Loucy (cell line): ENCODE measurements at regions not wholly inside any gene's neighbourhood (a gene's known extent, or its start where the extent isn't known, plus 50 kb on each side); places are given as distances from the start of the nearest gene placed in this dataset.
"Not testable (repeated sequence)": the region's sequence is repeated elsewhere in the genome, so short reads cannot be mapped to it uniquely, and the experiment has no call there.

Experiments used
- H2AFZ ChIP-seq: fragments of 200-600 bp; sonication (generic); 2 replicates; pipeline ENCODE4 v1.6.0; 2016; ENCODE audit warnings: antibody characterized with exemption, mild to moderate bottlenecking, low read length, moderate library complexity
- H3F3A ChIP-seq: fragments of 200-600 bp; 2 replicates; pipeline ENCODE4 v1.6.0; 2016; ENCODE audit warnings: antibody characterized with exemption, low read depth, mild to moderate bottlenecking
- H3K27me3 ChIP-seq: fragments of 200-600 bp; sonication (generic); 2 replicates; pipeline ENCODE4 v1.6.1; 2014; ENCODE audit warnings: low read length, mild to moderate bottlenecking; ENCODE audit not compliant: insufficient read depth, poor library complexity, severe bottlenecking
- H3K36me3 ChIP-seq: fragments of 200-600 bp; sonication (generic); 2 replicates; pipeline ENCODE4 v1.6.1; 2016; ENCODE audit warnings: low read length; ENCODE audit not compliant: insufficient read depth
- H3K4me1 ChIP-seq: fragments of 200-600 bp; sonication (generic); 2 replicates; pipeline ENCODE4 v1.5.1; 2014; ENCODE audit warnings: low read length, mild to moderate bottlenecking; ENCODE audit not compliant: insufficient read depth, poor library complexity, severe bottlenecking
- H3K4me2 ChIP-seq: fragments of 200-600 bp; sonication (generic); 2 replicates; pipeline ENCODE4 v1.6.0; 2014; ENCODE audit warnings: antibody characterized with exemption, low read length, low read depth, mild to moderate bottlenecking; ENCODE audit not compliant: poor library complexity, severe bottlenecking
- H3K4me3 ChIP-seq: fragments of 200-600 bp; sonication (generic); 2 replicates; pipeline ENCODE4 v1.5.1; 2014; ENCODE audit warnings: low read length, mild to moderate bottlenecking, mixed read lengths; ENCODE audit not compliant: poor library complexity, severe bottlenecking
- H3K79me2 ChIP-seq: fragments of 200-600 bp; sonication (generic); 2 replicates; pipeline ENCODE4 v1.6.1; 2014; ENCODE audit warnings: low read length; ENCODE audit not compliant: insufficient read depth
- H3K9ac ChIP-seq: fragments of 200-600 bp; sonication (generic); 2 replicates; pipeline ENCODE4 v1.6.0; 2014; ENCODE audit warnings: mild to moderate bottlenecking, low read depth, low read length, moderate library complexity; ENCODE audit not compliant: poor library complexity, severe bottlenecking
- H3K9me2 ChIP-seq: fragments of 200-600 bp; sonication (generic); replicated peaks from 2 replicates; pipeline ENCODE4 v1.6.1; 2016; ENCODE audit warnings: low read depth, low read length, mixed read lengths
- H3K9me3 ChIP-seq: fragments of 200-600 bp; sonication (generic); 2 replicates; pipeline ENCODE4 v1.6.1; 2014; ENCODE audit warnings: mild to moderate bottlenecking, antibody characterized with exemption, low read length, low read depth; ENCODE audit not compliant: insufficient read depth
- H4K20me1 ChIP-seq: fragments of 200-600 bp; sonication (generic); 2 replicates; pipeline ENCODE4 v1.6.0; 2014; ENCODE audit warnings: antibody characterized with exemption, low read length, mild to moderate bottlenecking; ENCODE audit not compliant: insufficient read depth, poor library complexity, severe bottlenecking
- EZH2phosphoT487 ChIP-seq: fragments of 200-600 bp; IDR thresholded peaks from 2 replicates; pipeline ENCODE4 v1.6.1; 2018; ENCODE audit warnings: antibody characterized with exemption, mild to moderate bottlenecking, moderate library complexity, borderline replicate concordance
- TF ChIP-seq, protein P1 (sequence below): fragments of 200-600 bp; sonication (generic); conservative IDR thresholded peaks from 2 replicates; pipeline ENCODE4 v1.5.1; 2014; ENCODE audit warnings: mild to moderate bottlenecking, antibody characterized with exemption, low read length

DNA sequence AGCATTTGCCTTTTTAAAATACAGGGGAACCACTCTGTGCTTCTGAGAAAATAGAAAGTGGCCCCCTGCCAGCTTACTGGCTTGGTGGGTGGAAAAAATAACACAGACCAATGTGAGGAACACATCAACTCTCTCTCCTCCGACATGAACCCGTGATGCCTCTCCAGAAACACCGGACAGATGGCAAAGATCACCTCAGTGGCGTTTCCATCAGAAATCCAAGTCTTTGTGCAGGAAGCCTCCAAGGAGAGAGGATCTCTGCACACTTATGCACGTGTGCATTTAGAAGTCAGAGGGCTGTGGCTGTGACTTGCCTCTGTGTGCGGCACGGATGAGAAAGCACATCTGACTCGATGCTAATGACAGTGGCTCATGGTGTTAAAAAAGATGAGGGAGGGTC is 112.3 kb upstream of the KLF12 start:
- Histone ChIP-seq H3F3A (no peaks in the 10 kb centered on the region), H3K9ac (no peak overlapping the region), H3K4me2 (no peak overlapping the region), H3K4me3 (no peak overlapping the region), H3K27me3 (no peaks in the 10 kb centered on the region), H3K9me3 (no peaks in the 10 kb centered on the region), H4K20me1 (no peaks in the 10 kb centered on the region), H3K9me2 (no peaks in the 10 kb centered on the region), H3K4me1 (peaks cover 5% of the 10 kb centered on the region), H3K36me3 (no peaks in the 10 kb centered on the region), H3K79me2 (no peaks in the 10 kb centered on the region), H2AFZ (no peak overlapping the region)
- no peak for TF ChIP-seq EZH2phosphoT487
- TF ChIP-seq, protein P1, sequence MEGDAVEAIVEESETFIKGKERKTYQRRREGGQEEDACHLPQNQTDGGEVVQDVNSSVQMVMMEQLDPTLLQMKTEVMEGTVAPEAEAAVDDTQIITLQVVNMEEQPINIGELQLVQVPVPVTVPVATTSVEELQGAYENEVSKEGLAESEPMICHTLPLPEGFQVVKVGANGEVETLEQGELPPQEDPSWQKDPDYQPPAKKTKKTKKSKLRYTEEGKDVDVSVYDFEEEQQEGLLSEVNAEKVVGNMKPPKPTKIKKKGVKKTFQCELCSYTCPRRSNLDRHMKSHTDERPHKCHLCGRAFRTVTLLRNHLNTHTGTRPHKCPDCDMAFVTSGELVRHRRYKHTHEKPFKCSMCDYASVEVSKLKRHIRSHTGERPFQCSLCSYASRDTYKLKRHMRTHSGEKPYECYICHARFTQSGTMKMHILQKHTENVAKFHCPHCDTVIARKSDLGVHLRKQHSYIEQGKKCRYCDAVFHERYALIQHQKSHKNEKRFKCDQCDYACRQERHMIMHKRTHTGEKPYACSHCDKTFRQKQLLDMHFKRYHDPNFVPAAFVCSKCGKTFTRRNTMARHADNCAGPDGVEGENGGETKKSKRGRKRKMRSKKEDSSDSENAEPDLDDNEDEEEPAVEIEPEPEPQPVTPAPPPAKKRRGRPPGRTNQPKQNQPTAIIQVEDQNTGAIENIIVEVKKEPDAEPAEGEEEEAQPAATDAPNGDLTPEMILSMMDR: no peak

DNA sequence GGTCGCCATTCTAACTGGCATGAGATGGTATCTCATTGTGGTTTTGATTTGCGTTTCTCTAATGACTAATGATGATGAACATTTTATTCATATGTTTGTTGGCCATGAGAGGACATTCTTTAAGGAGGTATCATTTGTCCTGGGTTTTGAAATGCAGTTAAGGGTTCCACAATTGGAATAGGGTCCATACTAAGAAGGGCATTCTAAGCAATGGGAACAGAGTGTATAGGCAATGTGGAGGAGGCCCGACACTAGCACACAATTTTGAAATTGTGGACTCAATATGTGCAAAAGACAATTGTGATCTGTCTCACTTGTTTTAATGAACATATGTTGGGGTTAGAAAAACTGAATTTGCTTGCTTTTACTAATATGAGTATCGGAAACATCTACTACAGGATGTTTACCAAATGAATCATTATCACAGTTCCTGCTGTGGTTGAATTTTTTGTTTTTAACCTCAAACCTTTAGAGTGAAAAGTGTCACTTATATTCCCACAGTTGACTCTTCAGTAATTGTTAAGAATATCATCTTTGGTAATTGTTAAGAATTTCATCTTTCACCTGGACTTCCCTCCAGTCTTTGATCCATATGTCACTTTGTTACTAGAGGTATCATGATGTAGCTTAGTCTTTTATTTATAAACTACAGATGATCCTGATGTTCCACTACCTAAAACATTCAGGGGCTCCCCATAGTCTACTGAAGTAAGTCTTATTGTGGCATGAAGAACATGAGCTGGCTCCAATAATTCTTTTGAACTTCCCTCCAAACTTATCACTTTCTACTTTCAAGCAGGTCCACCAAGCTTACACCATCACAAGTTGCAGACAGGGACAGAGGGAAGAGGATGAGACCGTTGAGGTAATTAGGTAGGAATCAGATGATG is 109.7 kb upstream of the KLF12 start:
- H3K4me1 ChIP-seq: peaks cover 5% of the 10 kb centered on the region
- H3K9me2 ChIP-seq: no peaks in the 10 kb centered on the region
- H3F3A ChIP-seq: no peaks in the 10 kb centered on the region
- H3K79me2 ChIP-seq: no peaks in the 10 kb centered on the region
- no peak overlapping the region for H3K9ac ChIP-seq
- TF ChIP-seq EZH2phosphoT487: no peak
- TF ChIP-seq, protein P1: no peak
- H3K4me3 ChIP-seq: no peak overlapping the region
- H3K27me3 ChIP-seq: no peaks in the 10 kb centered on the region
- H3K36me3 ChIP-seq: no peaks in the 10 kb centered on the region
- no peaks in the 10 kb centered on the region for H3K9me3 ChIP-seq
- H2AFZ ChIP-seq: no peak overlapping the region
- H3K4me2 ChIP-seq: no peak overlapping the region
- H4K20me1 ChIP-seq: no peaks in the 10 kb centered on the region

DNA sequence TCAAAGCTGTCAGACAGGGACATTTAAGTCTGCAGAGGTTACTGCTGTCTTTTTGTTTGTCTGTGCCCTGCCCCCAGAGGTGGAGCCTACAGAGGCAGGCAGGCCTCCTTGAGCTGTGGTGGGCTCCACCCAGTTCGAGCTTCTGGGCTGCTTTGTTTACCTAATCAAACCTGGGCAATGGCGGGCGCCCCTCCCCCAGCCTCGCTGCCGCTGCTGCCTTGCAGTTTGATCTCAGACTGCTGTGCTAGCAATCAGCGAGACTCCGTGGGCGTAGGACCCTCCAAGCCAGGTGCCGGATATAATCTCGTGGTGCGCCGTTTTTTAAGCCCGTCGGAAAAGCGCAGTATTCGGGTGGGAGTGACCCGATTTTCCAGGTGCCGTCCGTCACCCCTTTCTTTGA is 107.1 kb upstream of the KLF12 start:
- H3F3A ChIP-seq, H2AFZ ChIP-seq, H3K9ac ChIP-seq, H3K4me2 ChIP-seq, H3K4me1 ChIP-seq, H3K9me3 ChIP-seq, H3K27me3 ChIP-seq, H3K36me3 ChIP-seq, H4K20me1 ChIP-seq, H3K4me3 ChIP-seq, H3K79me2 ChIP-seq, H3K9me2 ChIP-seq: not testable (repeated sequence)

DNA sequence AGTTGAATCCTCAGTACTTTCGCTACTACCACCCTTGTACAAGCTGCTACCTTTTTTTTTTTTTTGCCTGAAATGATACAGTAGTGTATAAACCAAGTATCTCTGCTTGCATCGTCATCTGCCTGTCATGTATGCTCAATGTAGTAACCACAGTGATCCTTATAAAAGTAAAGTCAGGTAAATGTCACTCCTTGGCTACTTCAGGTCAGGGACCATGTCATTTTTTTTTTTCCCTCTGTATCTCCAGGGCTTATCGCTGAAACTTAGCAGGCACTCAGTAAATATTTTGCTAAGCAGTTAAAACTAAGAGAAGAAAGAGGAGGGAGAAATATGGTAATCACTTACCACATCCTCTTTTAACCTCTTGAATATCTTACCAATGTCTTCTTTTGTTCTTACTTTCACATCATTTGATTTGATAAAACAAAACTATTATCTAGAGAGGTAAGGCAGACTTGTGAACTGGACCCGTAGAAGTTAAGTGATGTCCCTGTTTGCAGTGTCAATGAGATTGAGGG is 96.8 kb upstream of the KLF12 start:
- no peaks in the 10 kb centered on the region for H3F3A ChIP-seq
- no peak overlapping the region for H3K9ac ChIP-seq
- no peak overlapping the region for H2AFZ ChIP-seq
- H3K36me3 ChIP-seq: no peaks in the 10 kb centered on the region
- TF ChIP-seq, protein P1: no peak
- TF ChIP-seq EZH2phosphoT487: no peak
- no peaks in the 10 kb centered on the region for H4K20me1 ChIP-seq
- no peaks in the 10 kb centered on the region for H3K9me2 ChIP-seq
- H3K4me2 ChIP-seq: no peak overlapping the region
- no peaks in the 10 kb centered on the region for H3K4me1 ChIP-seq
- no peaks in the 10 kb centered on the region for H3K27me3 ChIP-seq
- H3K9me3 ChIP-seq: no peaks in the 10 kb centered on the region; the same call in 1 of the 2 replicates
- no peak overlapping the region for H3K4me3 ChIP-seq
- H3K79me2 ChIP-seq: no peaks in the 10 kb centered on the region
